ENCODE measurements at regions not wholly inside any gene's neighbourhood (a gene's known extent, or its start where the extent isn't known, plus 50 kb on each side); places are given as distances from the start of the nearest gene placed in this dataset.

DNA sequence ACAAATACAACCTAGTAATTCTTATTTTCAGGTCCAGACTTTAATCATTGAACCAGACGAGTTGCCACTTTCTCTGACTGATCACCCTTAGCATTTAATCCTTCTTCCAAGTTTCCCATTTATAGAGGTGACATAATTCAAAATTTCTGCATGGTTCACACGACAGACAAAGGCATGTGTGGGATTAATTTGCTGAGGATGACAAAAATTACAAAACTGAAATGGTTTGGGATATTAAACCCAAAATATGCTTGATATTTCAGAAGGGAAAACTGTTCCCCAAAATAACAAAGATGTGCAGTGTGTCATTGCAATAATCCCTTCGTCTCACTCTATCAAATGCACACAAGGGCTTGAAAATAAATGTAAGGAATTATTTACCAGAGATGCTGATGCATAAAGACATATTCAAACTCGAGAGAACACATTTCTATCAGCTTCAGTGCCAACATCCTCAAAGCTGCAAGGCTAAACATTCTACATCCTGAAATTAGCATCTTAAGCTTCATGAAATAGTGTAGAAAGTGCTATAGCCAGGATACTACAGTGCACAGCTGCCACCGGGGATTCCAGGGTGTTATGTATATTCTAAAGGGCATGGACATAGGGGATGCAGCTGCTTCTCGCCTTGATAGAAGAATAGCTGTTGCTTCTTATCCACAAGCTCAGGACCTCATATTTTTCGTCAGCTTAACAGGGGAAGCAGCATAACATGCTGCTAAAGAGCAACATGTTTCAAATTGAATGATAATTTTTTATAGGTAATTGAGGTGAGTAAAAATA, 198.7 kb upstream of the SLITRK1 start:
- intact Hi-C loops (cut with DNase I) = no loop called here
- Histone ChIP-seq H3K27ac (no peak overlapping the region), H3K4me3 (no peak overlapping the region), H3K36me3 (no peaks in the 10 kb centered on the region), H3K27me3 (no peaks in the 10 kb centered on the region), H3K9ac (ENCODE audit: low read depth in 2 of 2, low read length in 2 of 2) (no peak overlapping the region), H3K9me3 (no peaks in the 10 kb centered on the region), H3K4me1 (no peaks in the 10 kb centered on the region)
- DNase-seq = no peak
- TF ChIP-seq, protein P1, sequence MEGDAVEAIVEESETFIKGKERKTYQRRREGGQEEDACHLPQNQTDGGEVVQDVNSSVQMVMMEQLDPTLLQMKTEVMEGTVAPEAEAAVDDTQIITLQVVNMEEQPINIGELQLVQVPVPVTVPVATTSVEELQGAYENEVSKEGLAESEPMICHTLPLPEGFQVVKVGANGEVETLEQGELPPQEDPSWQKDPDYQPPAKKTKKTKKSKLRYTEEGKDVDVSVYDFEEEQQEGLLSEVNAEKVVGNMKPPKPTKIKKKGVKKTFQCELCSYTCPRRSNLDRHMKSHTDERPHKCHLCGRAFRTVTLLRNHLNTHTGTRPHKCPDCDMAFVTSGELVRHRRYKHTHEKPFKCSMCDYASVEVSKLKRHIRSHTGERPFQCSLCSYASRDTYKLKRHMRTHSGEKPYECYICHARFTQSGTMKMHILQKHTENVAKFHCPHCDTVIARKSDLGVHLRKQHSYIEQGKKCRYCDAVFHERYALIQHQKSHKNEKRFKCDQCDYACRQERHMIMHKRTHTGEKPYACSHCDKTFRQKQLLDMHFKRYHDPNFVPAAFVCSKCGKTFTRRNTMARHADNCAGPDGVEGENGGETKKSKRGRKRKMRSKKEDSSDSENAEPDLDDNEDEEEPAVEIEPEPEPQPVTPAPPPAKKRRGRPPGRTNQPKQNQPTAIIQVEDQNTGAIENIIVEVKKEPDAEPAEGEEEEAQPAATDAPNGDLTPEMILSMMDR (IDR thresholded peaks at IDR 0.05) = no peak

DNA sequence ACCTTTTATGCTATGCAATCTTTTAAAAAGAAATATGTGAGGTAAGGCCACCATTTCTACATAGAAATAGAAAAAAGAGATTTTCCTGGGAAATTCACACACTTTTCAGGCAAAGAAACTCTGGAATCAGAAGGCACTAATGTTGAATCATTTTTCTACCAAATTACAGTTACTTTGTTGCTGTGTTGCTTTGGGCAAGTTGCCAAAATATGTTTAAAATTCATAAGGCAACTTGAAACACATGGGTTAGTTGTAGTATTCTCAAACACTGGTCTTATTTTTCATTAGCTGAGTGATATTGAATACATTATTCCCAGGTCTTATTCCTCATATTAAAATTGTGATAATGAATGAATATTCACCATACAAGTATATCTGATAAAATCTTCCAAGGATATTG, 195.0 kb upstream of the SLITRK1 start:
- no peak overlapping the region for H3K4me3 ChIP-seq
- no peak overlapping the region for H3K9ac ChIP-seq (ENCODE audit: low read depth in 2 of 2, low read length in 2 of 2)
- intact Hi-C loops (cut with DNase I) = no loop called here
- no peaks in the 10 kb centered on the region for H3K36me3 ChIP-seq
- no peak overlapping the region for H3K27ac ChIP-seq
- no peaks in the 10 kb centered on the region for H3K27me3 ChIP-seq
- no peak for DNase-seq
- no peaks in the 10 kb centered on the region for H3K4me1 ChIP-seq
- no peaks in the 10 kb centered on the region for H3K9me3 ChIP-seq
- TF ChIP-seq, protein P1 (IDR thresholded peaks at IDR 0.05) = no peak

DNA sequence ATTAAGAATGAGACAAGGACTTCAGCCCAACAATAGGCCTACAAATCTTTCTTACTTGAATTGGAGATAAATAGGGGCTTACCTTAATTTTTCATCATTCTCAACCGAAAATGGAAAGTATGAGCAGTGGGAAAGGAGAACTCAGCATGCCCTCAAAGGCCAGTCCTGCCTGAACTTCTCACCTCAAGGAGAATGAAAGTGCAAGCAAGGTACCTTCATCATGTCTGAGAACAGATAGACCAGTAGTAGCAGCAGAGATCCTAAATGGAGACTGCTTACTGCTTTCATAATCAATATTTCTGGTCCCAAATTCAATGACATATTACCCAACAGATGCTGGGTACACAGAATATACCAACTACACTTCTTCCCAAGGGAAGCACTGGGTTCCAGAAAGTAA, 194.0 kb upstream of the SLITRK1 start:
- intact Hi-C loops (cut with DNase I) = no loop called here
- DNase-seq = no peak
- H3K4me3 ChIP-seq = no peak overlapping the region
- no peak overlapping the region for H3K27ac ChIP-seq
- TF ChIP-seq, protein P1 (IDR thresholded peaks at IDR 0.05) = no peak
- H3K4me1 ChIP-seq = no peaks in the 10 kb centered on the region
- H3K36me3 ChIP-seq = no peaks in the 10 kb centered on the region
- no peak overlapping the region for H3K9ac ChIP-seq (ENCODE audit: low read depth in 2 of 2, low read length in 2 of 2)
- no peaks in the 10 kb centered on the region for H3K9me3 ChIP-seq
- H3K27me3 ChIP-seq = no peaks in the 10 kb centered on the region

DNA sequence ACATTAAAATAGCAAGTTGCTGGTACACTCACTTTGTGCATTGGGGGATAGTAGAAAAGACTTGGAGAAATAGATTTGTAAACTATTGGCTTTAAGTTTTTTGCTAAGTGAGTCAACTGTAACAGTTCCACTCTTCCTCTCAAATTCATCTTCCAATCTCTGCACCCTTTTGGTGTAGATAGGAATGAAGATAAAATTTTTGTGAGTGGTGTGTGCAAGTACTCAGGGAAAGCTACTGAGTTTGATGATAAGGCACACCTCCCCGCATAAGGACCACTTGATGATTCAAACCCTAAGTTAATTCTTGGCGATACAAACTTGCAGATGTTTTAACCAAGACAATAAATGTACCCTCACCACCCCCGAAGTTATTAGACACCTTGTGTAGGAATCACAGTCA, 168.3 kb upstream of the SLITRK1 start:
- DNase-seq = no peak
- intact Hi-C loops (cut with DNase I) = no loop called here
- no peak overlapping the region for H3K27ac ChIP-seq

DNA sequence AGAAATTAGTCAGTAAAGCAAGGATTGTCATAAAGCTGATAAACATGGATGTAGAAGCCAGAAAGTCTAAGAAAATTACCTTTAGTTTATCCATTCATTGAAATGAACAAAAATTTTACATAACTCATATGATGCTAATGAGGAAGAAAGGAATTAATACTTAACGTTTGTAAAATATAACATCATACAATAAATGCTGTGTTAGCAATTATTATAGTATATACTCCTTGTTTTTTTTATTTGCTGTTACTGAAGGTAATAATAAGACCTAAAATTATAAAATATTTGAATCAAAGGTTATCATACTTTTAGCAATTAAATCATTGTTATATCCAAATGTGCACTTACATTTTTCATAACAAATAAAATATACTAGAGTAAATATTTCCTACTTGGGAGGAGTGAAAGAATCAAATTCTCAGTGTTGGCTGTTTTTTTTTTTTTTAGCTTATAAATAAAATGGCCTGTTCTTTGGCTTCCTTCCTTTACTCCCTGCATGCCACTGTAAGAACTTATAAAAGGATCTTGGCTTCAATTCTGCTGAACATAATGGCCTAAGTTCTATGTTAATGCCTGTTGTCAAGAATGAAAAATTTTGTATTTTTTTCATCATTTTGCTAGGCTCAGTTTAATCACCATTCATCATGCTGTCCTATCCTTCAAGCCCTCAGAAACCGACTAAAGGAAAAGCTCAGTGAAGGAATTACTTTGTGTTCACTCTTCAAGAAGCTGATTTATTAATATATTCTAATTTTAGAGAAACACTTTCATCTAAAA, 167.4 kb upstream of the SLITRK1 start:
- Histone ChIP-seq H3K27me3 (no peaks in the 10 kb centered on the region), H3K4me3 (no peak overlapping the region), H3K9ac (ENCODE audit: low read depth in 2 of 2, low read length in 2 of 2) (no peak overlapping the region), H3K4me1 (no peaks in the 10 kb centered on the region), H3K9me3 (no peaks in the 10 kb centered on the region), H3K36me3 (no peaks in the 10 kb centered on the region), H3K27ac (no peak overlapping the region)
- no peak for DNase-seq
- intact Hi-C loops (cut with DNase I) = no loop called here
- TF ChIP-seq, protein P1 (IDR thresholded peaks at IDR 0.05) = no peak

More for the DNA sequence above, 168.3 kb upstream of the SLITRK1 start:
- Histone ChIP-seq H3K4me1 (no peaks in the 10 kb centered on the region), H3K9ac (ENCODE audit: low read depth in 2 of 2, low read length in 2 of 2) (no peak overlapping the region), H3K4me3 (no peak overlapping the region), H3K9me3 (no peaks in the 10 kb centered on the region), H3K36me3 (no peaks in the 10 kb centered on the region), H3K27me3 (no peaks in the 10 kb centered on the region)
- TF ChIP-seq, protein P1 (IDR thresholded peaks at IDR 0.05) = no peak
